Fibroblast of the aortic adventitia (primary cell): ENCODE measurements at regions not wholly inside any gene's neighbourhood (a gene's known extent, or its start where the extent isn't known, plus 50 kb on each side); places are given as distances from the start of the nearest gene placed in this dataset. TPM values are rescaled to one million over a fixed set of nuclear protein-coding genes. Genes with fewer than 3 reads are reported as not detected.

Source experiments
- DNase-seq: peaks from one replicate; pipeline ENCODE4 v3.0.0-alpha.2; 2010; ENCODE audit warnings: low read depth
- H3K4me3 ChIP-seq: 2 replicates; pipeline ENCODE4 v1.5.1; 2011; ENCODE audit warnings: low read depth, mild to moderate bottlenecking, control low read depth, low read length, moderate library complexity
- CTCF ChIP-seq: IDR thresholded peaks from 2 replicates; pipeline ENCODE4 v1.5.1; 2011; ENCODE audit warnings: mild to moderate bottlenecking, low read length, control low read depth, inconsistent platforms; ENCODE audit not compliant: insufficient read depth
- small RNA-seq: library from RNA; depleted of rRNA; stranded (forward); fragments of <200 nt; gene quantifications from one replicate; pipeline ENCODE3, GENCODE V24; 2012

GRCh38 chr15:70152070-70152480, 54.4 kb upstream of the TLE3 start:
- no peak for DNase-seq
- no peak for TF ChIP-seq CTCF
- H3K4me3 ChIP-seq: no peak overlapping the region

GRCh38 chr15:70151462-70151861, 53.7 kb upstream of the TLE3 start:
- H3K4me3 ChIP-seq: no peak overlapping the region
- no peak for TF ChIP-seq CTCF
- no peak for DNase-seq

GRCh38 chr15:70151003-70151402, 53.3 kb upstream of the TLE3 start:
- TF ChIP-seq CTCF: no peak
- DNase-seq: no peak
- H3K4me3 ChIP-seq: no peak overlapping the region

GRCh38 chr15:70150405-70150747, 52.7 kb upstream of the TLE3 start:
- DNase-seq: no peak
- H3K4me3 ChIP-seq: no peak overlapping the region
- TF ChIP-seq CTCF: no peak

GRCh38 chr15:70149667-70150404, 52.1 kb upstream of the TLE3 start:
- no peak for TF ChIP-seq CTCF
- H3K4me3 ChIP-seq: no peak overlapping the region
- peak; percentile 47 for DNase-seq

GRCh38 chr15:70147778-70148177, 50.1 kb upstream of the TLE3 start:
- TF ChIP-seq CTCF: no peak
- H3K4me3 ChIP-seq: no peak overlapping the region
- DNase-seq: no peak

Small RNAs in the stretch of these regions (small RNA-seq; reads per million reads assigned to genes)
- not detected for gene RNU6-745P
